GM12878 (cell line): ENCODE measurements at regions not wholly inside any gene's neighbourhood (a gene's known extent, or its start where the extent isn't known, plus 50 kb on each side); places are given as distances from the start of the nearest gene placed in this dataset.

Experiments
- ATF3 ChIP-seq: IDR thresholded peaks from 2 replicates; pipeline ENCODE4 v1.6.1; 2011; ENCODE audit warnings: low read depth, mild to moderate bottlenecking, low read length, moderate library complexity, borderline replicate concordance; ENCODE audit errors: extremely low read depth
- BHLHE40 ChIP-seq, 2 experiments: fragments of 450-650 bp in 1 of 2; IDR thresholded peaks; 2 replicates each; pipeline ENCODE4 v1.6.1; 2011 to 2017; ENCODE audit warnings: low read depth in 2 of 2, borderline replicate concordance in 1 of 2, improper control_type of control experiment in 1 of 2, low read length in 1 of 2, mild to moderate bottlenecking in 1 of 2
- ESRRA ChIP-seq: IDR thresholded peaks from 2 replicates; pipeline ENCODE4 v1.6.1; 2012; ENCODE audit warnings: mild to moderate bottlenecking, low read length, improper control_type of control experiment
- JUND ChIP-seq: IDR thresholded peaks from 2 replicates; pipeline ENCODE4 v1.6.1; 2012; ENCODE audit warnings: low read depth, mild to moderate bottlenecking, low read length, improper control_type of control experiment, moderate library complexity
- PBX3 ChIP-seq: IDR thresholded peaks from 2 replicates; pipeline ENCODE4 v1.6.1; 2011; ENCODE audit warnings: mild to moderate bottlenecking, low read depth, low read length, moderate library complexity; ENCODE audit not compliant: insufficient replicate concordance
- POLR2A ChIP-seq: IDR thresholded peaks from 2 replicates; pipeline ENCODE4 v1.6.1; 2011; ENCODE audit warnings: low read depth, mild to moderate bottlenecking, low read length
- SIN3A ChIP-seq: IDR thresholded peaks from 2 replicates; pipeline ENCODE4 v1.6.1; 2012; ENCODE audit warnings: low read depth, low read length, improper control_type of control experiment
- ZSCAN29 ChIP-seq: fragments of 450-650 bp; IDR thresholded peaks from 2 replicates; pipeline ENCODE4 v1.6.1; 2017; ENCODE audit warnings: mild to moderate bottlenecking, moderate library complexity
- TF ChIP-seq, protein P1 (sequence below), 3 experiments: IDR thresholded peaks in 2 of 3; conservative IDR thresholded peaks in 1 of 3; 2 replicates each; pipeline ENCODE4 v1.5.1; 2011; ENCODE audit warnings: low read depth in 3 of 3, low read length in 3 of 3, mild to moderate bottlenecking in 3 of 3, control low read depth in 2 of 3, moderate library complexity in 2 of 3, inconsistent platforms in 1 of 3, mixed read lengths in 1 of 3; ENCODE audit not compliant: control insufficient read depth in 2 of 3, insufficient read depth in 1 of 3; ENCODE audit errors: extremely low read depth in 1 of 3
- TF ChIP-seq, protein P2 (sequence below): IDR thresholded peaks from 2 replicates; pipeline ENCODE4 v1.6.1; 2012; ENCODE audit warnings: mild to moderate bottlenecking, low read depth, low read length
- TF ChIP-seq, protein P3 (sequence below): IDR thresholded peaks from 2 replicates; pipeline ENCODE4 v1.6.1; 2011; ENCODE audit warnings: low read depth, low read length, improper control_type of control experiment, borderline replicate concordance

DNA sequence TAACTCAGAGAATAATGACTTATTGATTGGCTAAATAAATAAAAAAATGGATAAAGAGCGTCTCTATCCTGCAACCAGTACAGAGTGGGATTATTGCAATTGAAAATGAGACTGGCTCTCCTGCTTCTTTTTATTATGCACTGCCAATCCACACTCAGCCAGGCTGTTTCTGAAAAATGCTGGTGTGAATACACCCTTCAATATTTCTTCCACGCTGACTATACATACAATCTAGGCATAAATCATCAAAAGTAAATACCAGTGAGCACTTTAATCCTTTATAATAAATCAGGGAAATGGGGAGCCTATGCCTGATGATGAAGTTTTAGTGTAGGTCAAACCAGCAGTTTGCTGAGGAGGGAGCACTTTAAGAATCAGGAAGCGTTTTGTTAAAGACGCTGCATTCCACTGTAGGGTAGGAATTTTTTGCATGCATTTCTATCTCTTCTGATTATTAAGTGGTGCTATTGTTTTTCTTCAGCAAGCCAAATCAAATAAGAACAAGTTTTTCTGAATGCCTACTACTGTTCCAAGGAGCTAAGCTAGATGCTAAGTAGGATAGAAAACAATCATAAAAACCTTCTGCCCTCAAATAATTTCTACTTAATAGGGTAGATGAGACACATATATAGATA lies 781.5 kb downstream of the TBL1XR1 start:
- no peak for TF ChIP-seq ATF3
- TF ChIP-seq, protein P1, sequence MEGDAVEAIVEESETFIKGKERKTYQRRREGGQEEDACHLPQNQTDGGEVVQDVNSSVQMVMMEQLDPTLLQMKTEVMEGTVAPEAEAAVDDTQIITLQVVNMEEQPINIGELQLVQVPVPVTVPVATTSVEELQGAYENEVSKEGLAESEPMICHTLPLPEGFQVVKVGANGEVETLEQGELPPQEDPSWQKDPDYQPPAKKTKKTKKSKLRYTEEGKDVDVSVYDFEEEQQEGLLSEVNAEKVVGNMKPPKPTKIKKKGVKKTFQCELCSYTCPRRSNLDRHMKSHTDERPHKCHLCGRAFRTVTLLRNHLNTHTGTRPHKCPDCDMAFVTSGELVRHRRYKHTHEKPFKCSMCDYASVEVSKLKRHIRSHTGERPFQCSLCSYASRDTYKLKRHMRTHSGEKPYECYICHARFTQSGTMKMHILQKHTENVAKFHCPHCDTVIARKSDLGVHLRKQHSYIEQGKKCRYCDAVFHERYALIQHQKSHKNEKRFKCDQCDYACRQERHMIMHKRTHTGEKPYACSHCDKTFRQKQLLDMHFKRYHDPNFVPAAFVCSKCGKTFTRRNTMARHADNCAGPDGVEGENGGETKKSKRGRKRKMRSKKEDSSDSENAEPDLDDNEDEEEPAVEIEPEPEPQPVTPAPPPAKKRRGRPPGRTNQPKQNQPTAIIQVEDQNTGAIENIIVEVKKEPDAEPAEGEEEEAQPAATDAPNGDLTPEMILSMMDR (IDR thresholded peaks at IDR 0.05 in 2 of 3, conservative IDR thresholded peaks at IDR 0.05 in 1 of 3; ENCODE audit: control insufficient read depth in 2 of 3, extremely low read depth in 1 of 3, insufficient read depth in 1 of 3, low read depth in 3 of 3, low read length in 3 of 3): no peak
- TF ChIP-seq ESRRA: no peak
- no peak for TF ChIP-seq ZSCAN29
- TF ChIP-seq BHLHE40 (IDR thresholded peaks at IDR 0.05; ENCODE audit: borderline replicate concordance in 1 of 2, low read depth in 2 of 2, low read length in 1 of 2): no peak
- no peak for TF ChIP-seq SIN3A
- TF ChIP-seq, protein P2, sequence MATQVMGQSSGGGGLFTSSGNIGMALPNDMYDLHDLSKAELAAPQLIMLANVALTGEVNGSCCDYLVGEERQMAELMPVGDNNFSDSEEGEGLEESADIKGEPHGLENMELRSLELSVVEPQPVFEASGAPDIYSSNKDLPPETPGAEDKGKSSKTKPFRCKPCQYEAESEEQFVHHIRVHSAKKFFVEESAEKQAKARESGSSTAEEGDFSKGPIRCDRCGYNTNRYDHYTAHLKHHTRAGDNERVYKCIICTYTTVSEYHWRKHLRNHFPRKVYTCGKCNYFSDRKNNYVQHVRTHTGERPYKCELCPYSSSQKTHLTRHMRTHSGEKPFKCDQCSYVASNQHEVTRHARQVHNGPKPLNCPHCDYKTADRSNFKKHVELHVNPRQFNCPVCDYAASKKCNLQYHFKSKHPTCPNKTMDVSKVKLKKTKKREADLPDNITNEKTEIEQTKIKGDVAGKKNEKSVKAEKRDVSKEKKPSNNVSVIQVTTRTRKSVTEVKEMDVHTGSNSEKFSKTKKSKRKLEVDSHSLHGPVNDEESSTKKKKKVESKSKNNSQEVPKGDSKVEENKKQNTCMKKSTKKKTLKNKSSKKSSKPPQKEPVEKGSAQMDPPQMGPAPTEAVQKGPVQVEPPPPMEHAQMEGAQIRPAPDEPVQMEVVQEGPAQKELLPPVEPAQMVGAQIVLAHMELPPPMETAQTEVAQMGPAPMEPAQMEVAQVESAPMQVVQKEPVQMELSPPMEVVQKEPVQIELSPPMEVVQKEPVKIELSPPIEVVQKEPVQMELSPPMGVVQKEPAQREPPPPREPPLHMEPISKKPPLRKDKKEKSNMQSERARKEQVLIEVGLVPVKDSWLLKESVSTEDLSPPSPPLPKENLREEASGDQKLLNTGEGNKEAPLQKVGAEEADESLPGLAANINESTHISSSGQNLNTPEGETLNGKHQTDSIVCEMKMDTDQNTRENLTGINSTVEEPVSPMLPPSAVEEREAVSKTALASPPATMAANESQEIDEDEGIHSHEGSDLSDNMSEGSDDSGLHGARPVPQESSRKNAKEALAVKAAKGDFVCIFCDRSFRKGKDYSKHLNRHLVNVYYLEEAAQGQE: no peak
- TF ChIP-seq, protein P3, sequence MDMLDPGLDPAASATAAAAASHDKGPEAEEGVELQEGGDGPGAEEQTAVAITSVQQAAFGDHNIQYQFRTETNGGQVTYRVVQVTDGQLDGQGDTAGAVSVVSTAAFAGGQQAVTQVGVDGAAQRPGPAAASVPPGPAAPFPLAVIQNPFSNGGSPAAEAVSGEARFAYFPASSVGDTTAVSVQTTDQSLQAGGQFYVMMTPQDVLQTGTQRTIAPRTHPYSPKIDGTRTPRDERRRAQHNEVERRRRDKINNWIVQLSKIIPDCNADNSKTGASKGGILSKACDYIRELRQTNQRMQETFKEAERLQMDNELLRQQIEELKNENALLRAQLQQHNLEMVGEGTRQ: no peak
- TF ChIP-seq POLR2A: no peak
- no peak for TF ChIP-seq JUND
- TF ChIP-seq PBX3: no peak
